ENCODE measurements at regions not wholly inside any gene's neighbourhood (a gene's known extent, or its start where the extent isn't known, plus 50 kb on each side); places are given as distances from the start of the nearest gene placed in this dataset.

DNA sequence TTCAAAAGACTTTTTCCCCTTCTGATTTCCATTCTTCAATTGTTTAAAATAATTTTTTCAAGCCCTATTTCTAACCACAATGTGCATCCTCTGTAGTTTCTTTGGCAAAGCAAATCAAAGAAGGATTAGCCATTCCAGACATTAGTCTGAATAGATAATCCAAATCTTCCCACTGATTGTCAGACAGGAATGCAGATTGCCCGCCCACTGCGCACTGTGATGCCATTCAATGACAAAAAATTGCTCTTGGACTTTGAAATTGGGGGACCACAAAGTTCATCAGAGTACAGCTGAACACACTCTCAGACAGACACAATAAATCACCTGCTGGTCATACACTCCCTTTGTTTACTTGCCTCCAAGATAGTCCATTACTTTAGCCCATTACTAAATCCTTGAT lies 216.5 kb upstream of the DKK2 start:
- DNase-seq (ENCODE audit: low read depth, low spot score) = no peak
- H3K4me3 ChIP-seq (ENCODE audit: low read depth, low read length) = no peak overlapping the region
- POLR2A ChIA-PET = no interaction called here
- CTCF ChIA-PET = interaction anchor here (1.1 kb wide), 1 partner anchor 22 kb away, joined by 5 read pairs; no protein-coding TSS in a partner anchor
- TF ChIP-seq, protein P1, sequence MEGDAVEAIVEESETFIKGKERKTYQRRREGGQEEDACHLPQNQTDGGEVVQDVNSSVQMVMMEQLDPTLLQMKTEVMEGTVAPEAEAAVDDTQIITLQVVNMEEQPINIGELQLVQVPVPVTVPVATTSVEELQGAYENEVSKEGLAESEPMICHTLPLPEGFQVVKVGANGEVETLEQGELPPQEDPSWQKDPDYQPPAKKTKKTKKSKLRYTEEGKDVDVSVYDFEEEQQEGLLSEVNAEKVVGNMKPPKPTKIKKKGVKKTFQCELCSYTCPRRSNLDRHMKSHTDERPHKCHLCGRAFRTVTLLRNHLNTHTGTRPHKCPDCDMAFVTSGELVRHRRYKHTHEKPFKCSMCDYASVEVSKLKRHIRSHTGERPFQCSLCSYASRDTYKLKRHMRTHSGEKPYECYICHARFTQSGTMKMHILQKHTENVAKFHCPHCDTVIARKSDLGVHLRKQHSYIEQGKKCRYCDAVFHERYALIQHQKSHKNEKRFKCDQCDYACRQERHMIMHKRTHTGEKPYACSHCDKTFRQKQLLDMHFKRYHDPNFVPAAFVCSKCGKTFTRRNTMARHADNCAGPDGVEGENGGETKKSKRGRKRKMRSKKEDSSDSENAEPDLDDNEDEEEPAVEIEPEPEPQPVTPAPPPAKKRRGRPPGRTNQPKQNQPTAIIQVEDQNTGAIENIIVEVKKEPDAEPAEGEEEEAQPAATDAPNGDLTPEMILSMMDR (IDR thresholded peaks at IDR 0.05; ENCODE audit: insufficient read depth, low read length, missing control alignments) = no peak

DNA sequence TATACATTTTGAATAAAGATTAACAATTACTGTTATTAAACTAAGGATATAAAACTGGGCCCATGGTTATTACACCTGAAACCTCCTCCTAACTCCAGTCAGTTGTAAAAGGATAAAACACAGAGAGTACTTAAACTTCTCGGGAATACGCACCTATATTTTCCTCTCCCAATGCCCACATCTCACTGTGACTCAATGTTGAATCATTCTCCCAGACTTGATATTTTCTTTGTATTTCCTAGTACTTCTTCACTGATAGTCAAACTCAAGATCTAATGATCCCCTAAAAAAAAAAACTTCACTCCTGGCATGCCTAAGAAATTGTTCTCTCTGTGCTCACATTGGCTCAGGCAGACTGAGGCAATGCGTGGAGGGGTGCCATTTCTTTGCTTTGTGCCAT lies 212.5 kb upstream of the DKK2 start:
- DNase-seq (ENCODE audit: low read depth, low spot score) = no peak
- CTCF ChIA-PET = no interaction called here
- POLR2A ChIA-PET = no interaction called here
- H3K4me3 ChIP-seq (ENCODE audit: low read depth, low read length) = no peak overlapping the region
- TF ChIP-seq, protein P1 (IDR thresholded peaks at IDR 0.05; ENCODE audit: insufficient read depth, low read length, missing control alignments) = no peak

DNA sequence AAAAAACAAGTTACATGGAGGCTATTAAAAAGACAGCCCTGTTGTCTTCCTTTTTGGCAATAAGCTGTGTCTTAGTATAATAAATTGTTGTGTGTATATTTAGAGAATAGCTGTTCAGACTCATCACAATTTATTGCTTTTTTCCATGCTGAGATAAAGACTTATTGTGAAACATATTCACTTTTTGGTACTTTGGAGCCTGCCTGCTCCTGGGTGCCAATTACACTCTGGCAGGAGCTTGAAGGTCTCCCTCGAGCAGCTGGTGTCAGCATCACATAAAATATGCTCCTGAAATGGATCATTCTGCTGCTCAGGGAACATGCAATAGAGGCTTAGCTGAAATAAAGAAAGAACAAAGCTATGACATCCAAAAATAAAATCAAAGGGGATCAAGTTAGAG lies 211.6 kb upstream of the DKK2 start:
- no peak for DNase-seq (ENCODE audit: low read depth, low spot score)
- ChIA-PET POLR2A (no interaction called here), CTCF (interaction anchor here (0.9 to 1.1 kb wide), 2 partner anchors 14 to 133 kb away, joined by 3 read pairs; no protein-coding TSS in a partner anchor)
- TF ChIP-seq, protein P1 (IDR thresholded peaks at IDR 0.05; ENCODE audit: insufficient read depth, low read length, missing control alignments) = no peak
- no peak overlapping the region for H3K4me3 ChIP-seq (ENCODE audit: low read depth, low read length)

DNA sequence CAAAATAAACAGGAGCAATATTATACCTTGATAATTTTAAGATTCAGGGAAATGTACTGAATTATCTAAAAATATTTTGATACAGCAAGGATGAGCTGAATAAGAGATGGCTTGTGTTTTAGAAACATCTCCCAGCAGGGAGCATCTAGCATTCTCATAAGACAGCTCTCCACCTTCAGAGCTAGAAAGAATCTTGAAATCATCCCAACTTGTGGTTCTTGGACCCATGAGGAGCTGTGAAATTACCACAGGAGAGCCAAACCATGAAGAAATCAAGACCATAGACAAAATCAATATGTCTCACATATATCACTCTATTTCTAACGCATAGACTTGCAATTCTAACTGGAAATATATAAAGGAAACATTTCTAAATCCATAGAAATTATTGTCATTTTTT lies 210.6 kb upstream of the DKK2 start:
- ChIA-PET POLR2A (no interaction called here), CTCF (no interaction called here)
- no peak overlapping the region for H3K4me3 ChIP-seq (ENCODE audit: low read depth, low read length)
- no peak for DNase-seq (ENCODE audit: low read depth, low spot score)
- TF ChIP-seq, protein P1 (IDR thresholded peaks at IDR 0.05; ENCODE audit: insufficient read depth, low read length, missing control alignments) = no peak

DNA sequence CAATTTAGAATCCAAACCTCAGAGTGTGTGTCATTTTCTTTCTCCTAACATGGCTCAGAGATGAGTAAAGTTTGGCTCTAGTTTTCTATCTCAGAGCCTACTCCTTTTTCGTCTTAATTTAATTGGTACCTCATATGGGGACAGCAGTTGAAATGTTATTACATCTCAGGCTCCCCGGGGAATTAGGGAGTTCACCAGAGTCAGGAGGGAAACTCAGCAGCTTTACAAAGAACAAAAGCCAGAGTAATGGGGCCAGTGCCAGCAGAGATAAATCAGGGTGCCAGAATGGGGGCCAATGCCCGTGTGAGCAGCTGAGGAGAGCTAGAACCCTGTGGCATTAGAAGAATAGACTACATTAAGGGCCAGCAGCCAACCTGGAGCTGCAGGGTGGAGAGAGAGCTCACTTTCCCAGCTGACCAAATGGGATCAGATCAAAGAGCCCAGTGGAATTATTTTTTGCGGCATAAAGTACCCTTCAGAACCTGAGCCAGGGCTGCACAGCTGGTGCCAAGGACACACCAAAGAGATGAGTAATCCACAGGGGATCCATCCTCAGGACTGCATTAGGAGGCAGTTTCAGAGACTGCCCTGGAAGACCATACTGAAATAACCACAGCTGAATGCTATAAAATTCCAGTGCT lies 207.1 kb upstream of the DKK2 start:
- TF ChIP-seq, protein P1 (IDR thresholded peaks at IDR 0.05; ENCODE audit: insufficient read depth, low read length, missing control alignments) = no peak
- CTCF ChIA-PET = no interaction called here
- no peak for DNase-seq (ENCODE audit: low read depth, low spot score)
- H3K4me3 ChIP-seq (ENCODE audit: low read depth, low read length) = no peak overlapping the region; the same call in 1 of the 2 replicates
- POLR2A ChIA-PET = no interaction called here

DNA sequence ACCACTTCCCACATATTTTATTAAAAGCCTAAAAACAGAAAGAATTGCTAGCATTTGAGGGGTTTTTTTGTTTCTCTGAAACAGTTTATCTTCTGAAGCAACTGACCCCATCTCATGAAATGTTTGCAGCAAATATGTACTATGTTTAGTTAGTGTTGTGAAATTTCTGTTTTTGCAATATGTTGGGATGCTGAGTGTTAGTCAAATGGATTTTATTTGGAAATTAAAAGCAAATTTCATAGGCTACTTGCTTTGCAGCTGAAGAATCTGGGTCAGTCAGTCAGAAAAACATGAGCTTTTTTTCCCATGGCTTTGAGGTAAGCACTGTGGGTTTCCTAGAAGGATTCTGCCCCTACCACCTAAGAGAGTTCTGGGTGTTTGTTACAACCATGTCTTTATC lies 184.9 kb upstream of the DKK2 start:
- DNase-seq (ENCODE audit: low read depth, low spot score) = no peak
- ChIA-PET CTCF (no interaction called here), POLR2A (no interaction called here)
- no peak overlapping the region for H3K4me3 ChIP-seq (ENCODE audit: low read depth, low read length)
- TF ChIP-seq, protein P1 (IDR thresholded peaks at IDR 0.05; ENCODE audit: insufficient read depth, low read length, missing control alignments) = no peak
